Body of pancreas (tissue), 4 donors: ENCODE measurements at regions not wholly inside any gene's neighbourhood (a gene's known extent, or its start where the extent isn't known, plus 50 kb on each side); places are given as distances from the start of the nearest gene placed in this dataset.

Experiments
- POLR2A ChIP-seq, 3 donors: fragments of 450-650 bp; IDR thresholded peaks; one replicate each; pipeline ENCODE4 v1.6.1; 2016; ENCODE audit warnings: antibody characterized with exemption in 3 of 3, mild to moderate bottlenecking in 2 of 3
- TF ChIP-seq, protein P1 (sequence below), 7 experiments: fragments of 450-650 bp in 4 of 7; fragments of 200-600 bp in 3 of 7; sonication (generic) in 3 of 7; IDR thresholded peaks; one replicate each; pipeline ENCODE4 v1.5.1; 2016 to 2019; ENCODE audit warnings: antibody characterized with exemption in 7 of 7

DNA sequence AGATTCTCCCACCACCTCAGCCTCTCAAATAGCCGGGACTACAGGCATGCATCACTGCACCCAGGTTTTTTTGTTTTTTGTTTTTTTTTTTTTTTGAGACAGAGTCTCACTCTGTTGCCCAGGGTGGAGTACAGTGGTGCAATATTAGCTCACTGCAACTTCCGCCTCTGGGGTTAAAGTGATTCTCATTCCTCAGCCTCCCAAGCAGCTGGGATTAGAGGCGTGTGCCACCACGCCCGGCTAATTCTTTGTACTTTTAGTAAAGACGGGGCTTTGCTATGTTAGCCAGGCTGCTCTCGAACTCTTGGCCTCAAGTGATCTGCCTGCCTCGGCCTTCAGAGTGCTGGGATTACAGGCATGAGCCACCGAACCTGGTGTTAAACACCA lies 107.5 kb upstream of the KIF5B start:
- TF ChIP-seq, protein P1, sequence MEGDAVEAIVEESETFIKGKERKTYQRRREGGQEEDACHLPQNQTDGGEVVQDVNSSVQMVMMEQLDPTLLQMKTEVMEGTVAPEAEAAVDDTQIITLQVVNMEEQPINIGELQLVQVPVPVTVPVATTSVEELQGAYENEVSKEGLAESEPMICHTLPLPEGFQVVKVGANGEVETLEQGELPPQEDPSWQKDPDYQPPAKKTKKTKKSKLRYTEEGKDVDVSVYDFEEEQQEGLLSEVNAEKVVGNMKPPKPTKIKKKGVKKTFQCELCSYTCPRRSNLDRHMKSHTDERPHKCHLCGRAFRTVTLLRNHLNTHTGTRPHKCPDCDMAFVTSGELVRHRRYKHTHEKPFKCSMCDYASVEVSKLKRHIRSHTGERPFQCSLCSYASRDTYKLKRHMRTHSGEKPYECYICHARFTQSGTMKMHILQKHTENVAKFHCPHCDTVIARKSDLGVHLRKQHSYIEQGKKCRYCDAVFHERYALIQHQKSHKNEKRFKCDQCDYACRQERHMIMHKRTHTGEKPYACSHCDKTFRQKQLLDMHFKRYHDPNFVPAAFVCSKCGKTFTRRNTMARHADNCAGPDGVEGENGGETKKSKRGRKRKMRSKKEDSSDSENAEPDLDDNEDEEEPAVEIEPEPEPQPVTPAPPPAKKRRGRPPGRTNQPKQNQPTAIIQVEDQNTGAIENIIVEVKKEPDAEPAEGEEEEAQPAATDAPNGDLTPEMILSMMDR (IDR thresholded peaks at IDR 0.05), result no peak
- no peak for TF ChIP-seq POLR2A (IDR thresholded peaks at IDR 0.05)
